ENCODE measurements at regions not wholly inside any gene's neighbourhood (a gene's known extent, or its start where the extent isn't known, plus 50 kb on each side); places are given as distances from the start of the nearest gene placed in this dataset.

- H3K36me3 ChIP-seq (ENCODE audit: control insufficient read depth, insufficient read depth, low read length) = no peaks in the 10 kb centered on the region
- H3K4me3 ChIP-seq (ENCODE audit: low read depth, low read length) = no peak overlapping the region
- H3K27me3 ChIP-seq (ENCODE audit: control insufficient read depth, insufficient read depth, low read length) = no peaks in the 10 kb centered on the region
- no peak for TF ChIP-seq CTCF (IDR thresholded peaks at IDR 0.05; ENCODE audit: insufficient read depth, low read length, poor library complexity, severe bottlenecking)
- DNase-seq (ENCODE audit: low read depth) = no peak
Measured at GRCh38 chr6:81381382-81381916, 371.0 kb downstream of the TENT5A start.

GRCh38 chr6:81380718-81381338, 371.7 kb downstream of the TENT5A start:
- no peak for TF ChIP-seq CTCF (IDR thresholded peaks at IDR 0.05; ENCODE audit: insufficient read depth, low read length, poor library complexity, severe bottlenecking)
- DNase-seq (ENCODE audit: low read depth) = no peak
- Histone ChIP-seq H3K27me3 (ENCODE audit: control insufficient read depth, insufficient read depth, low read length) (no peaks in the 10 kb centered on the region), H3K4me3 (ENCODE audit: low read depth, low read length) (no peak overlapping the region), H3K36me3 (ENCODE audit: control insufficient read depth, insufficient read depth, low read length) (no peaks in the 10 kb centered on the region)

- H3K36me3 ChIP-seq (ENCODE audit: control insufficient read depth, insufficient read depth, low read length) = no peaks in the 10 kb centered on the region
- no peak for TF ChIP-seq CTCF (IDR thresholded peaks at IDR 0.05; ENCODE audit: insufficient read depth, low read length, poor library complexity, severe bottlenecking)
- H3K4me3 ChIP-seq (ENCODE audit: low read depth, low read length) = no peak overlapping the region
- no peak for DNase-seq (ENCODE audit: low read depth)
- no peaks in the 10 kb centered on the region for H3K27me3 ChIP-seq (ENCODE audit: control insufficient read depth, insufficient read depth, low read length)
Measured at GRCh38 chr6:81376745-81377144, 375.7 kb downstream of the TENT5A start.

GRCh38 chr6:81373414-81373813, 379.1 kb downstream of the TENT5A start:
- H3K27me3 ChIP-seq (ENCODE audit: control insufficient read depth, insufficient read depth, low read length) = no peaks in the 10 kb centered on the region
- no peak for DNase-seq (ENCODE audit: low read depth)
- TF ChIP-seq CTCF (IDR thresholded peaks at IDR 0.05; ENCODE audit: insufficient read depth, low read length, poor library complexity, severe bottlenecking) = no peak
- no peak overlapping the region for H3K4me3 ChIP-seq (ENCODE audit: low read depth, low read length)
- H3K36me3 ChIP-seq (ENCODE audit: control insufficient read depth, insufficient read depth, low read length) = no peaks in the 10 kb centered on the region

- H3K27me3 ChIP-seq (ENCODE audit: control insufficient read depth, insufficient read depth, low read length) = no peaks in the 10 kb centered on the region
- H3K4me3 ChIP-seq (ENCODE audit: low read depth, low read length) = no peak overlapping the region
- no peak for TF ChIP-seq CTCF (IDR thresholded peaks at IDR 0.05; ENCODE audit: insufficient read depth, low read length, poor library complexity, severe bottlenecking)
- H3K36me3 ChIP-seq (ENCODE audit: control insufficient read depth, insufficient read depth, low read length) = no peaks in the 10 kb centered on the region
- DNase-seq (ENCODE audit: low read depth) = no peak
Measured at GRCh38 chr6:81371930-81372329, 380.6 kb downstream of the TENT5A start.

GRCh38 chr6:81366972-81367371, 385.5 kb downstream of the TENT5A start:
- TF ChIP-seq CTCF (IDR thresholded peaks at IDR 0.05; ENCODE audit: insufficient read depth, low read length, poor library complexity, severe bottlenecking) = no peak
- Histone ChIP-seq H3K4me3 (ENCODE audit: low read depth, low read length) (no peak overlapping the region), H3K36me3 (ENCODE audit: control insufficient read depth, insufficient read depth, low read length) (no peaks in the 10 kb centered on the region), H3K27me3 (ENCODE audit: control insufficient read depth, insufficient read depth, low read length) (no peaks in the 10 kb centered on the region)
- DNase-seq (ENCODE audit: low read depth) = no peak
